HG03558 (cell line): ENCODE measurements at regions not wholly inside any gene's neighbourhood (a gene's known extent, or its start where the extent isn't known, plus 50 kb on each side); places are given as distances from the start of the nearest gene placed in this dataset.
A peak's percentile ranks its signal among the peaks of the same experiment; 100 is the strongest.
"Not testable (repeated sequence)": the region's sequence is repeated elsewhere in the genome, so short reads cannot be mapped to it uniquely, and the experiment has no call there.

Source experiments
- ATAC-seq: cut with Tn5 transposase; IDR thresholded peaks from one replicate; pipeline ENCODE4 v1.9.1; 2021; ENCODE audit warnings: moderate number of reproducible peaks; ENCODE audit not compliant: unreplicated experiment; ENCODE audit errors: extremely low read depth

DNA sequence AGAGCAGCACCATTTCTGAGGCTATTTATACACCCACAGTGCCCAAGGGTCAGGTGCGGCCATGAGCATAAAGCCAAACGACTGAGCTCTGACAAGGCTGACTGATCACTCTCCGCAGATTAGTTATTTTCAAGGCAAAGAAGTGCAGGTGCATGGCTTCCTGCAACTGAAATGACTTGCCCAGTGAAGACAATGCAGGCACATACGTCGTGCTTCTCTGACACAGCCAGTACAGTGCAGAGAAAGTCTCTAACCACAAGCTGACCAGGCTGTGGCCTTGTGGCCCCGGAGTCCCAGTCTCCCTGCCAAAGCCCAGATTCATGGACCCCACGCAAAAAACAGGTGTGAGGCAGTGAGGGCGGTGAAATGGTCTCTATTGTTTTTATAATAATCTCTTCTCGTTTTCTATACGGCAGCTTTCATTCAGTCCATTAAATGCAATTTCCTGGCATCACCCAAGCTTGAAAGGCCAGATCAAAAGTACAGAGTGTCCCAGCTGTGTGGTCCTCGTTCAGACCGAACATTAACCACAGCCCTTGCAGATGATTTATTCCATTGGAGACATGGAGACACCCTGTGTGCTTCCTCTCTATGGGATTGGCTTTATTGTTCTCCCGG is 447.0 kb upstream of the ID2 start:
- ATAC-seq = peak; percentile 87

DNA sequence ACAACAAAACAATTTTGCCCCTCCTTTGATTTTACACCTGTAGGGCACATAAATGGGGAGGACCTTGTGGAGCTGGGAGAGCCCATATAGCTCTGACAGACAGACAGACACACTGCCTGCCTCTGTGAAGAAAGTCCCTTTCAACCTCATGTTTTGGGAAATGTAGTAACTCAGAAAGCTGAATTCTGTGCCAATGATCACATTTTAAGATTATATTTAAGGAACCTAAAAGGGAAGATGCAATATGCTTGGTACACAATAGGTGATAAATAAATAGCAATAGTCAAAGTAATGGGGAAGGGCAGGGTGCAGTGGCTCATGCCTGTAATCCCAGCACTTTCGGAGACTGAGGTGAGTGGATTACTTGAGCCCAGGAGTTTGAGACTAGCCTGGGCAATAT is 446.4 kb upstream of the ID2 start:
- no peak for ATAC-seq

DNA sequence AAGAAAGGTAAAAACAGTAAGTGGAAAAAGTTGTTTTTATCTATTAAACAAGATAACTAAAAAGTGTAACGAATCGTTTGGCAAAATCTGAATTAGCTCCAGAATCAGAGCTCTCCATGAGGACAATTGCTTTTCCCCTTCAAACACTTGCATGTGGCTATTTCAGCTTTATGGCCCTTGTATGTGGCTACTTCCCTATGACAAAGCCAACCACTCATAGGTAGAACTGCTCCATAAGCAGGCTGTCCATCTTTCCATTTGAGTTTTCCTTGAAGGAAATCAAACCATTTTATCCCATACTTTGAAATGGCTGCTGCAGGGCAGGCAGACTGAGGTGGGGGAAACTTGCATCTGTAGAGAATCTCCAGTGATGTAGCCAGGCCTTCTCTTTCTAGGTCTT is 445.5 kb upstream of the ID2 start:
- no peak for ATAC-seq

DNA sequence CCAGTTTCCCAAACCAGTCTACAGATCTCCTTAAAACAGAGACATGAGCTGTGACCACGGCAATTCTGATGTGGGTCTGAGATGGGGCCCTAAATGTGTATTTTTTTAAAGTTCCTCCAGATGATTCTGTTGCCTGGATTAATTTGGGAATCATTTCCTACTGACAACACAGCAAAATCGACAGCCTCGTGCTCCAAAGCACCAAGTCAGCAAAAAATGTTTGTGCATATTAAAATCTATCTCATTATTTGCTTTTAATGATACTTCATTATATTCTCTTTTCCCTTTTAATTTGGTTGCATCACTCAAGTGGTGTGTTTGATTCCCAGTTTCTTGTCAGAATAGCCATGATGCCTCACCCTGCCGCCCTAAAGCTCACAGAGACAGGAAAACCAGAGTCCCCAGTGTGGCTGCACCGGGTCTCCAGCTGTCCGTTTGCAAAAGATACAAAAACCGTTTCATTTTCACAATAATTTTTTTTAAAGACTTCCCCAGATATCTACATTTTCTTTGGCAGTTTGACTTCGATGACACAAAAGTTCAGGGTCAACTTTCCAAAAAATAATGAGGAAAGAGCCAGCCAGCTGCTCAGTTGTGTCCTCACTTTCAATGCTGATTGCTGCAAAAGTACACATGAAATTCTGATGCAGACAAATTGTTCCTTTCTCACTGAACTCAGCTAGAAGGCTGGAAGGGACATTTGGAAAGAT is 443.2 kb upstream of the ID2 start:
- ATAC-seq = no peak

DNA sequence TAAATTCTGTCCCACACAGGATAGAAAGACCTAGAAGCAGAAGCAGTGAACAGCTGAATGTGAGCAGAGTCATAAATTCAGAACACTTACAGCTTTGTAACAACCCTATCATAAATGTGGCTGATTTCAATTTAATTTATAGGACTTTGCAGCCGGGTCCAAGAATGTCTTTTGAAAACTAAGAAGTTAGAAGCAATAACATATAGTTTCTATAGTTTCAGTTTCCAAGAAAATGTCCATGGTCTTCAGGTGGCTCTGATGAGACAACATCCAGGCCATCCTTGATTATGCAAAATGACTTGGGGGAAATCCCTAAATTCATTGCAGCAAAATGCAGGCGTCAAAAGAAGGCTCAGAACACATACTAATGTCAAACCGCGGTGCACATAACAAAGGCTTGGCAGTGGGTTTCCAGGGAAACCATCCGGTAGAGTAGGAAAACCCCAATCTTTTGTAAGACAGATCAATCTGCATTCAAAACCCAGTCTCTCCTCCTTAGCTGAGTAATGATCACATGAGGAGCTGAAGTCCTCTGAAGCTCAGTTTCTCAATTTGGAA is 442.2 kb upstream of the ID2 start:
- no peak for ATAC-seq

DNA sequence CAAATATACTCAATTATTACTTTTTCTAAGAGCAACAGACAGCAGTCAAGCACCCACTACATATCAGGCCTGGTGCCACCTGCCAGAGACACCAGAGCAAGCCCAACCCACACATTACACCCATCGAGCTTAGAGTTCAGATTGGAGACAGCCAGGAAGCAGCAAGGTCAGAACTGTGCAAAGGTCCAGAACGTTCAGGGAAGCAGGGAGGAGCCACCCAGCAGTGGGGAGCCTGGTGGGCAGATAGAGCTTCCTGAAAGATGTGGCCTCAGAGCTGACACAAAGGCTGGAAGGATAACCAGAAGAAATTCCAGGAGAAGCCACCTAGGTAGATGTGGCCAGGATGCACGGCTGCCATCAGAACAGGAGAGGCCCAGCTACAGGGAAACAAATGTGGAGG is 440.5 kb upstream of the ID2 start:
- no peak for ATAC-seq

DNA sequence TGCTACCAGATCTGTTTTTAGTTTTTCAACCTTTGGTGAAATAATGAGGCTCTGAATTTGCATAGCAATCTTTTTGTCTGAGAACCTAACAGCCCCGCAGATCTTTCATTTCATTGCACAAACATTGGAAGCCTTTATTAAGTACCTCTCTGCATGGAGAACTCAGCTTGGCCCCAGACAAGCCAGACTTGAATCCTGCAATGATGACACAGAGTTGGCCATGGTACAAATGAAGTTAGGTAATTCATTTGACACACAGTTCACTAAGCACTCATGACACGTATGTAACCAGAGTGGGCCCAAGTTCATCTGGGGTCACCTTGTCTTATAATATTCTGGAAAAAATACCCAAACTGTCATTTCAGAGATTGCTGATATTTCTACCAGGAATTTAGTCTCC is 439.1 kb upstream of the ID2 start:
- ATAC-seq = no peak

DNA sequence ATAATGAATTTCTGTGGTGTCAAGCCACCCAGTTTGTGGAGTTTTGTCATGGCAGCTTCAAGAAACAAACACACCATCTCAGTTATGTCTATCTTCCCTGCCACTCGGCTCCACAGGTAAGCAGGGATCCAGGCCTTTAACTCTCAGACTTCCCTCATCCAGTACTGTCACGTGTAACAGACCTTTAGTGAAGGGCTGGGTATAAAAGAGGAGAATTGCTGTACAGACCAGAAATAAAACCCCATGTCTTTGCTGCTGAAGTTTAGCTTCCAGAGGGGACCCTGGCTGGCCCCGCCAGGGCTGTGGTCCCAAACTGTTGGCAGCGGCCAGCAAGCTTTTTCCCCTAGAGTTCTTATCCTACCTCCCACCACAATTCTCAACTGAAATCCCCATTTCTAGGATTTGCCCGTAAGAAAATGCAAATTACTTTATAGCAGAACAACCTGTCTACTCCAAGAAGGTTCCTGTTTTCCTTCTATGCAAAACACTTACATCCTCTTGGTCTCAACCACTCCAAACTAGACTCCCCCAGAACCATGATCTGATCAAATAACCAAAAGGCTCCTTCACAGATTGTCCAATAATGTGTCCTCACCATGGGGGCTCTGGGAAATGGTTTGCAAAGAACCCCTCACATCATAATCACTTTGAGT is 438.0 kb upstream of the ID2 start:
- no peak for ATAC-seq

DNA sequence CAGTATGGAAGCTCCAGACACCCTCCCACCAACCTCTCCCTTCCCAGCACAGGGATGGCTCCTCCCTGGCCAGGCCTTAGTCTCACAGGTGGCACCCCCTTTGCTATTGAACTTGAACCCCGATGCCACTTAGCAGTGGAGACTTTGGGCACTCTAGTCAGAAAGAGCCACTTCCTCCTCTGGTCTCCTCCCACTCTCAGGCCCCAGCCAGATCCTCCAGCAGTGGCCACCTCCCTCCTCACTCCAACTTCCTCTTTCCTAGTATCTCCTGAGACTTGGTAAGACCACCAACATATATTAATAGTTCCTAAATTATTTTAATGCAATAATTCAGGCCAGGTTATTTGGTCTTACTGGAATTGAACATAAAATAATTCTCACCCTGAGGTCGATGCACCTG is 437.2 kb upstream of the ID2 start:
- no peak for ATAC-seq

DNA sequence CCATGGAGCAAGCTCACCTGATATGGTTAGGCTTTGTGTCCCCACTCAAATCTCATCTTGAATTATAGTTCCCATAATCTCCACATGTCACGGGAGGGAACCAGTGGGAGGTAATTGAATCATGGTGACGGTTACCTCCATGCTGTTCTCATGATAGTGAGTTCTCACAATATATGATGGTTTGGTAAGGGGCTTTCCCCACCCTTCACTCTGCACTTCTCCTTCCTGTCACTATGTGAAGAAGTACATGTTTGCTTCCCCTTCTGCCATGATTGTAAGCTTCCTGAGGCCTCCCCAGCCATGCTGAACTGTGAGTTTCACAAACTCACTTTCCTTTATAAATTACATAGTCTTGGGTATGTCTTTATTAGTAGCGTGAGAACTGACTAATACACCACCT is 435.7 kb upstream of the ID2 start:
- no peak for ATAC-seq

DNA sequence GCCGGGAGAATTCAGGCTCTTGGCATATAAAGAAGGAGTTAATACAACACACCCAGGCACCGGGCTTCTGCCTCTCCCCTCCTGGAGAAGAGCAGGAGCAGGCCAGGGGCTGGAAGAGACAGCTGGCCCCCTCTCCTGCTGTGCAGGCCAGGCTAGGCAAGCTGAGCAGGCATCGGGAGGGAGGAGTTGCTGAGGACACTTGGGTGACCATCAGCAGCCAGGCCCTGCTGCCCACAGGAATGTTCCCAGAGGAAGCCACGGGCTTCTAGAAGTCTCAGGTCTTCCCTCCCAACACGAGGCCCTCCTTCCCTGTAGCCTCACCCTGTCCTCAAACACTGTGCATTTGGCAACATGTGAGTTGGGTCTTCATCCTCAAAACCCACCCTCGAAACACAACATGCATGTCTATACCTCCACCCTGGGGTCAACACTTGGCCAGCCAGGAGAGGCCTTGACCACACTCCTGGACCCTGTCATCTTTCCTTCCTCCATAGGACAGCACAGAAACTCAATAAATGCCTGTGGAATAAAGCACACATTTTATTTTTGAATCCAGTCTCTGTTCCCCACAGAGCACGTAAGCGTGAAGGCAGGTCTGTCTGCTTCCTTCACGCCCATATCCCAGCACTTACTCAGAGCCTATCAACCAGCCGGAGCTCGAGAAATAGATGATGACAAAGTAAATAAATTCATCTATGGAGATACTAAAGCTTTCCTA is 433.8 kb upstream of the ID2 start:
- ATAC-seq = no peak

DNA sequence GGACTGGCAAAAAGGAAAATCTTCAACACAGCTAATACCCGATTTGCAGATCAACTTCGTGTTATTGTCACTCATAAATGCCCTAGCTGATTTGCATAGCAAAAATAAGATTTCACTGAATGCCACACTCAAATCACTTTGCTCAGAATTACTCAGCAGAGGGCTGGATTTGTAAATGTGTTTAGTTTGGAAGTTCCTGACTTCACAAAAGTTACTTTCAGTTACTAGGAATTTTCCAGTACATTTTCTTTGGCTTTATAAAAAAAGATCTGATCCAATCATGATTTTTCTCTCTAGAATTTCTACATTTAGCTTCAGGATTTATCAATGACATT is 433.3 kb upstream of the ID2 start:
- no peak for ATAC-seq

DNA sequence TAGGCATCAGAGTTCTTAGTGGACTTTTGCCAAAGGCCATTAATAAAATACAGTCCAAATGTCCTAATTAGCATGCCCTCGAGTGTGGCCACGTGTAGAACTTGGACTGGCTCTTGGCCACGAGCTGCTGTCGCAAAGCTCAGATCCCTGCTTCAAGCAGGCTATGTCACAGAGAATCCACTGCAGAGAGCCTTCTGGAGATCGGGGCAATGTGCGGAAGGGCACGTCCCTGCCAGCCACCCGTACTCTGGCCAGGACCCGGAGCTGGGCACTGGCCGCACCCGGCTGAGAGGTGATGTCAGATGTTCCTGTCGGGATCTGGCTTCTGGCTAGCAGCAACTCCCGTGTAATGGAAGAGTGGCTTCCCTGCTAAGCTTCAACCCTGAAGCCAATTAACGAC is 432.7 kb upstream of the ID2 start:
- no peak for ATAC-seq

DNA sequence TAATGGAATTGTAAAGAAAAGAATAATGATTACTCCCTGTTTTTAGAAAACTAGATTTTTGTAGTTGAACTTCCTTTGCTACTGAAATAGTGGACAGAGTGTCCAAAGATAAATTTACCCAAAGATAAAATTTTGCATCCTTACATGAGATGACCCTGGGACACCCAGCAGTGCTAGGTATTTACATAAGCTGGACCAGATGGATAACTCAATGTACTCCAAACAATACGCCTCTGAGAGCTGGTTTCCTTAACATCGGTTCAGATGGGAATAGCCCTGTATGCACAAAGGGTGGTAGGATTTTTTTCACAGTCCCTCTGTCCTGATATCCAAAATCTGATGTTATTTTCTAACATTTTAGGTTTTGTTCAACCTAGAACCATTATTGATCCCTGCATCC is 432.1 kb upstream of the ID2 start:
- ATAC-seq = no peak

DNA sequence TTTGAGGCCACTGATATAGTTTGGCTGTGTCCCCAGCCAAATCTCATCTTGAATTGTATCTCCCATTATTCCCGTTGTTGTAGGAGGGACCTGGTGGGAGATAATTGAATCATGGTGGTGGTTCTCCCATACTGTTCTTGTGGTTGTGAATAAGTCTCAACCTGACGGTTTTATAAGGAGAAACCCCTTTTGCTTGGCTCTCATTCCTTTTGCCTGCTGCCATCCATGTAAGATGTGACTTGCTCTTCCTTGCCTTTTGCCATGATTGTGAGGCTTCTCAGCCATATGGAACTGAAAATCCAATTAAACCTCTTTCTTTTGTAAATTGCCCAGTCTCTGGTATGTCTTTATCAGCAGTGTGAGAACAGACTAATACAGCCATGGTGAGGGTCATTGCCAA is 431.6 kb upstream of the ID2 start:
- ATAC-seq = not testable (repeated sequence)

DNA sequence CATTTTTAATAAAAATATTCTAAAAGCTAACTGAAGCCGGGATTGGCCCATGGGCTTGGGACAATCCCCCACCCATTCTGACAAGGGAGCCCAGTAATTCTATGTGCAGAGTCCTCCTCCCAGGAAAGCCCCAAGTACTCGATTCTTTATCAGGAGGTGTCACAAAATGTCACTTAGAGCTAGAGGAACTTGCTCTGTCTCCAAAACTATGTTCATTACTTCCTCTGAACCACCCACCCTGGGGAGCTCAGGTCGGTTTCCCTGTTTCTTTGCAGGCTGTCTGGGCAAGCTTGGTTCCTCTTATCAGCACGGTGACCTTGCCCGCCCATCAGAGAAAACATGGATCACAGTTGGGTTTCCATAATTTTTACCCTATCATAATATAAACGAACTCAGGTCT is 430.6 kb upstream of the ID2 start:
- ATAC-seq = no peak

DNA sequence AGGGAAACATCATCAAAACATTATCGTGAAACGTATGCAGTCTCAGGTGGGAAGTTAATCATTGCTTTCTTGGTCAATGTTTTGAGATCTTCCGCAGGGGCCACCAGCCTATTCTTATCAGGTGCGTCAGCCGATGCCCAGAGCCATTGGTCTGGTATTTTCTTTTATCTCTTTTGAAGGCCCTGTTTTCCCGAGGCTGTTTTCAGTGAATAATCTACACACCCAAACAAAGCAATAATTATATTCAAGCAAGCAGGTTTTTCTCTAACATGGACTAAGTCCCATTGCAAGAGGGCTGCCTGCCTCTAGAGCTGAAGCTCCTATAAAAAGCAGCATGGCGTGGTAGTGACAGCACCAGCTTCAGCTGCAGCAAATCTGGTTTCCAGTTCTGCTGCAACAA is 430.0 kb upstream of the ID2 start:
- no peak for ATAC-seq

DNA sequence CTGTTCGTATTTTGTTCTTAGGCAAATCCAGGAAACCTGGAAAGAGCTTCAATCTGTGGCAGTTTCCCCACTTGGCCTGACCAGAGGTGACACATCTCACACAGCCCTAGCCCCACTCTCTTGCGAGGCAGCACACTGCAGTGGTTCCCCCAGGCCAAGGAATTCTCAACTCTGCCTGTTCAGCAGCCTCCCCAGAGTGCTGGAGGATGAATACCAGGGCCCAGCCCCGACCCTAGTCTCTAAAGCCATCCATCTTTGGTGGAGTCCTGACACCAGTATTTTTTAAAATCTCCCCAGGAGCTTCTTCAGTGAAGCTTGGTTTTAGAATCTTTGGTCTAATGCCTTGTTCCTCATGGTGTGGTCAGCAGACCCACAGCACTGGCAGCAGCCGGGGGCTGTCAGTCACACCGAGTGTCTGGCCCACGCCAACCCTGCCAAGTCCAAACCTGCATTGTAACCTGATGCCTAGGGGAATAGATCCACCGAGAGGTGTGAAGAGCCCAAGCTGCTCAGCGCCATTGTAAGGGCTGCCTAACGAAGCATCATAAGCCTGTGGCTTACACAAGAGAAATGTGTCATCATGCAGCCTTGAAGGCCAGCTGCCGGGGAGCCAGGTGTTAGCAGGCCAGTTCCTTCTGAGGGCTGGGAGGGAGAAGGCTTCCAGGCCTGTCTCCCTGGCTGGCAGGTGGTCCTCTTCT is 428.7 kb upstream of the ID2 start:
- ATAC-seq = peak; percentile 85

DNA sequence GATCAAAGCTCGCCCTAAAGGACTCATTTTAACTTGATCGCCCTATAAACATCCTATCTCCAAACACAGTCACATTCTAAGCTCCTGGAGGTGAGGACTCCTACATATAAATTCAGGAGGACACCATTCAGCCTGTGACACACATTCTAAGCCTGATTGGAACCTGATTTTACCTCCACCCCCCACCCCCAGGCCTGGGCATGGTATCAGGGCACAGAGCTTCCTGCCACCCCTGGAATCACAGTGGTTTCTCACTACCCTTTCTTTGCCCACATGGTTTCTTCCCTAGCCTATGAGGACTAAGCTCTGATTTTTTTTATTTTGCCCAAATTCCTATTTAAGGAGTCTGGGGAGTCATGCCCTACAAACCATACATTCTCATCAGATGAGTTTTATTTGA is 428.1 kb upstream of the ID2 start:
- no peak for ATAC-seq

DNA sequence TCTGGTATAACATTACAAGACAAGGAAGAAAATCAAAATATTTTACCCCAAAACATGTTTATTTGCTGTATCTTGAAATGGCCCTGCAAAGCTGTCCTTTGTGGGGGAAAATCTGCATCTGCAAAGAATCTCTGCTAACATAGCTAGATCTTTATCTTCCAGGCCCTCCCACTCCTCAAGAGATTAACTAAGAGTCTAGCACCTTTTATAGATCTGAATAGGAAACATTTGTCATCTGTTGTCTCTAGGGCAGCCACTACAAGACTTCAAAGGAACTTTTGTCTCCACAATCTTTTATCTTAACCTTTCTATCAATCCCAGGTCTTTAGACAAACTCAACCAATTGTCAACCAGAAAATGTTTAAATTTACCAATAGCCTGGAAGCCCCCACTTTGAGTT is 427.6 kb upstream of the ID2 start:
- ATAC-seq = not testable (repeated sequence)
